ENCODE measurements at regions not wholly inside any gene's neighbourhood (a gene's known extent, or its start where the extent isn't known, plus 50 kb on each side); places are given as distances from the start of the nearest gene placed in this dataset. TPM values are rescaled to one million over a fixed set of nuclear protein-coding genes. Genes with fewer than 3 reads are reported as not detected.

Small RNA genes in the stretch of these regions (small RNA-seq; reads per million reads assigned to genes)
- not detected for gene MIR4447 (ENCODE audit: low read depth)
- gene RF01884 (ENCODE audit: low read depth), result not detected
- gene RNU5E-8P (ENCODE audit: low read depth), result not detected
- not detected for gene RNU6-1200P (ENCODE audit: low read depth)

Measured in mesenchymal stem cell (in vitro differentiated cells and primary cell).